ENCODE measurements at regions not wholly inside any gene's neighbourhood (a gene's known extent, or its start where the extent isn't known, plus 50 kb on each side); places are given as distances from the start of the nearest gene placed in this dataset.

DNA sequence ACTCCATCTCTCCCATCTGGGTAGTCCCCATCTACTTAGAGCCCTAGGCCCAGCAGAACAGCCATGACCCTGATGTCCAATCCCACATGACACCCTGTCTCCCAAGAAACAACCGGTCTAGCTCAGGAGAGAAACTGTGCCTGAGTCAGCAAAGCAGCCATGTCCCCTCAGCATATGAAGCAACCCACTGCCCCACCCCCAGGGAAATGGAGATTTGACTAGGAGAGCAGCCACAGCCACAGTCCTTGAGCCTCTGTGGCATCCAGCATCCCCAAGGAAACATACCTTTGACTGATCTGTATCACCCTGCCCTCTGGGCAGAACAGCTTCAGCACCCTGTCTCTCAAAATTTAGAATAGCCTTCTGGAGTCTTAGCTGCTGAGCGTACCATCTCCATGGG, 641.9 kb upstream of the FBXO33 start:
- TF ChIP-seq, protein P1, sequence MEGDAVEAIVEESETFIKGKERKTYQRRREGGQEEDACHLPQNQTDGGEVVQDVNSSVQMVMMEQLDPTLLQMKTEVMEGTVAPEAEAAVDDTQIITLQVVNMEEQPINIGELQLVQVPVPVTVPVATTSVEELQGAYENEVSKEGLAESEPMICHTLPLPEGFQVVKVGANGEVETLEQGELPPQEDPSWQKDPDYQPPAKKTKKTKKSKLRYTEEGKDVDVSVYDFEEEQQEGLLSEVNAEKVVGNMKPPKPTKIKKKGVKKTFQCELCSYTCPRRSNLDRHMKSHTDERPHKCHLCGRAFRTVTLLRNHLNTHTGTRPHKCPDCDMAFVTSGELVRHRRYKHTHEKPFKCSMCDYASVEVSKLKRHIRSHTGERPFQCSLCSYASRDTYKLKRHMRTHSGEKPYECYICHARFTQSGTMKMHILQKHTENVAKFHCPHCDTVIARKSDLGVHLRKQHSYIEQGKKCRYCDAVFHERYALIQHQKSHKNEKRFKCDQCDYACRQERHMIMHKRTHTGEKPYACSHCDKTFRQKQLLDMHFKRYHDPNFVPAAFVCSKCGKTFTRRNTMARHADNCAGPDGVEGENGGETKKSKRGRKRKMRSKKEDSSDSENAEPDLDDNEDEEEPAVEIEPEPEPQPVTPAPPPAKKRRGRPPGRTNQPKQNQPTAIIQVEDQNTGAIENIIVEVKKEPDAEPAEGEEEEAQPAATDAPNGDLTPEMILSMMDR (IDR thresholded peaks at IDR 0.05), result no peak
- TF ChIP-seq ZFX (IDR thresholded peaks at IDR 0.05; ENCODE audit: borderline replicate concordance), result no peak

Measured in 22Rv1 (cell line).